Ascending aorta (tissue), 2 donors: ENCODE measurements at regions not wholly inside any gene's neighbourhood (a gene's known extent, or its start where the extent isn't known, plus 50 kb on each side); places are given as distances from the start of the nearest gene placed in this dataset.

Experiments
- DNase-seq, 2 donors: peaks; one replicate each; pipeline ENCODE4 v3.0.0-alpha.2; 2019; ENCODE audit warnings: low spot score in 2 of 2
- H3K27ac ChIP-seq, 2 donors: fragments of 200-600 bp; sonication (generic); one replicate each; pipeline ENCODE4 v1.5.1; 2016 to 2017; ENCODE audit warnings: mild to moderate bottlenecking in 1 of 2
- H3K27me3 ChIP-seq: fragments of 200-600 bp; sonication (generic); one replicate; pipeline ENCODE4 v1.5.1; 2017
- H3K36me3 ChIP-seq, 2 donors: fragments of 200-600 bp; sonication (generic); one replicate each; pipeline ENCODE4 v1.5.1; 2016
- H3K4me1 ChIP-seq, 2 donors: fragments of 200-600 bp; sonication (generic); one replicate each; pipeline ENCODE4 v1.5.1; 2016 to 2017; ENCODE audit warnings: mild to moderate bottlenecking in 1 of 2
- H3K4me3 ChIP-seq, 2 donors: fragments of 200-600 bp; sonication (generic); one replicate each; pipeline ENCODE4 v1.5.1; 2016 to 2017; ENCODE audit warnings: mild to moderate bottlenecking in 1 of 2
- H3K9me3 ChIP-seq, 2 donors: fragments of 200-600 bp; sonication (generic); one replicate each; pipeline ENCODE4 v1.5.1; 2016
- CTCF ChIP-seq, 3 experiments: fragments of 200-600 bp in 2 of 3; fragments of 450-650 bp in 1 of 3; sonication (generic) in 2 of 3; IDR thresholded peaks; one replicate each; pipeline ENCODE4 v1.5.1; 2016 to 2019; ENCODE audit warnings: antibody characterized with exemption in 3 of 3, mild to moderate bottlenecking in 1 of 3, moderate library complexity in 1 of 3
- intact Hi-C: fragments of 100-400 bp; cut with DNase I; formaldehyde crosslinking; loops from one replicate; pipeline ENCODE4 v1.15.1; 2023

GRCh38 chr7:112864380-112864779 is 74.2 kb upstream of the TMEM168 start:
- intact Hi-C loops = no loop called here
- TF ChIP-seq CTCF (IDR thresholded peaks at IDR 0.05) = no peak
- H3K27me3 ChIP-seq = no peaks in the 10 kb centered on the region
- peaks cover 0 to 5% of the 10 kb centered on the region in 2 donors for H3K9me3 ChIP-seq
- no peak overlapping the region for H3K4me3 ChIP-seq
- no peak for DNase-seq
- no peaks in the 10 kb centered on the region for H3K4me1 ChIP-seq
- no peaks in the 10 kb centered on the region for H3K36me3 ChIP-seq
- no peak overlapping the region for H3K27ac ChIP-seq

DNA sequence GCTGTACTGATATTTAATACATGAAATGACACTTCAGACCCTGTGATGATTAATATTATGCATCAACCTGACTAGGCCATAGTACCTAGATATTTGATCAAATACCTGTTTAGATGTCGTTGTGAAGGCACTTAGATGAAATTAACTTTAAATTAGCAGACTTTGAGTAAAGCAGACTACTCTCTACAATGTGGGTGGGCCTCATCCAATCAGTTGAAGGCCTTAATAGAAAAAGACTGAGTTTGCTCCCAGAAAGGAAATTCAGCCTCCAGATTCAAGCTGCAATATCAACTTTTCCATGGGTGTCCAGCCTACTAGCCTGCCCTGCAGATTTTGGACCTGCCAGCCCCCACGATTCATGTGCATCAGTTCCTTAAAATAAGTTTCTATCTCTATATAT is 68.6 kb upstream of the TMEM168 start:
- no peak overlapping the region for H3K4me3 ChIP-seq
- no peak overlapping the region for H3K27ac ChIP-seq
- intact Hi-C loops = no loop called here
- H3K9me3 ChIP-seq = no peaks in the 10 kb centered on the region
- DNase-seq = no peak
- no peaks in the 10 kb centered on the region for H3K4me1 ChIP-seq
- H3K36me3 ChIP-seq = no peaks in the 10 kb centered on the region
- H3K27me3 ChIP-seq = no peaks in the 10 kb centered on the region
- no peak for TF ChIP-seq CTCF (IDR thresholded peaks at IDR 0.05)

- intact Hi-C loops = no loop called here
- H3K9me3 ChIP-seq = peaks cover 0 to 3% of the 10 kb centered on the region in 2 donors
- no peaks in the 10 kb centered on the region for H3K36me3 ChIP-seq
- H3K4me3 ChIP-seq = no peak overlapping the region
- no peak for TF ChIP-seq CTCF (IDR thresholded peaks at IDR 0.05)
- no peaks in the 10 kb centered on the region for H3K4me1 ChIP-seq
- no peaks in the 10 kb centered on the region for H3K27me3 ChIP-seq
- no peak overlapping the region for H3K27ac ChIP-seq
- DNase-seq = no peak
Observed at GRCh38 chr7:112855227-112855626, 65.0 kb upstream of the TMEM168 start.

- H3K36me3 ChIP-seq = no peaks in the 10 kb centered on the region
- H3K27me3 ChIP-seq = no peaks in the 10 kb centered on the region
- no peak for TF ChIP-seq CTCF (IDR thresholded peaks at IDR 0.05)
- H3K4me3 ChIP-seq = no peak overlapping the region
- no peak for DNase-seq
- H3K27ac ChIP-seq = no peak overlapping the region
- H3K9me3 ChIP-seq = peaks cover 0 to 3% of the 10 kb centered on the region in 2 donors
- intact Hi-C loops = no loop called here
- no peaks in the 10 kb centered on the region for H3K4me1 ChIP-seq
Observed at GRCh38 chr7:112854169-112854568, 64.0 kb upstream of the TMEM168 start.

DNA sequence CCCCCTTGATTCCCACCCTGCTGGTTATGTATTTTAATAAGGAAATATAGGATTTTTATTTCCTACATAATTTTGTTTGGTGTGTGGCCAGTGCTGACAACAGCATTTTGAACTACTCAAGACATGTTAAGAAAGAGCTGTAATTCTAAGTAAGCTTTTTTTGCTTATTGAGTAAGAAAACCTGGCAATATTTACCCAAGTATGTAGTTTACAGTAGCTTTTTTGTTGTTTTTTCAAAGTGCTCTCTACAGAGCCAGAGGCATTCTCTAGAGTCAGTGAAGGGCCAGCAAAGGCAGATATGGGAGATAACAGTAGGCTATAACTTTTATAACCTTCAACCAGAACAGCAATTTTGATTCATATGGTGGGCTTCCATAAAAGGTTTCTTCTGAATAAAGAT is 63.2 kb upstream of the TMEM168 start:
- H3K4me3 ChIP-seq = no peak overlapping the region
- TF ChIP-seq CTCF (IDR thresholded peaks at IDR 0.05) = no peak
- H3K27ac ChIP-seq = no peak overlapping the region
- intact Hi-C loops = no loop called here
- no peaks in the 10 kb centered on the region for H3K27me3 ChIP-seq
- H3K9me3 ChIP-seq = peaks cover 0 to 3% of the 10 kb centered on the region in 2 donors
- no peak for DNase-seq
- no peaks in the 10 kb centered on the region for H3K4me1 ChIP-seq
- H3K36me3 ChIP-seq = no peaks in the 10 kb centered on the region

- Histone ChIP-seq H3K36me3 (no peaks in the 10 kb centered on the region), H3K4me1 (no peaks in the 10 kb centered on the region), H3K4me3 (no peak overlapping the region), H3K27ac (no peak overlapping the region), H3K9me3 (no peaks in the 10 kb centered on the region), H3K27me3 (no peaks in the 10 kb centered on the region)
- intact Hi-C loops = no loop called here
- TF ChIP-seq CTCF (IDR thresholded peaks at IDR 0.05) = no peak
- DNase-seq = no peak
Observed at GRCh38 chr7:112843151-112843550, 53.0 kb upstream of the TMEM168 start.
